Loucy (cell line): ENCODE measurements at regions not wholly inside any gene's neighbourhood (a gene's known extent, or its start where the extent isn't known, plus 50 kb on each side); places are given as distances from the start of the nearest gene placed in this dataset.

Experiments
- H2AFZ ChIP-seq: fragments of 200-600 bp; sonication (generic); 2 replicates; pipeline ENCODE4 v1.6.0; 2016; ENCODE audit warnings: antibody characterized with exemption, mild to moderate bottlenecking, low read length, moderate library complexity
- H3F3A ChIP-seq: fragments of 200-600 bp; 2 replicates; pipeline ENCODE4 v1.6.0; 2016; ENCODE audit warnings: antibody characterized with exemption, low read depth, mild to moderate bottlenecking
- H3K27me3 ChIP-seq: fragments of 200-600 bp; sonication (generic); 2 replicates; pipeline ENCODE4 v1.6.1; 2014; ENCODE audit warnings: low read length, mild to moderate bottlenecking; ENCODE audit not compliant: insufficient read depth, poor library complexity, severe bottlenecking
- H3K36me3 ChIP-seq: fragments of 200-600 bp; sonication (generic); 2 replicates; pipeline ENCODE4 v1.6.1; 2016; ENCODE audit warnings: low read length; ENCODE audit not compliant: insufficient read depth
- H3K4me1 ChIP-seq: fragments of 200-600 bp; sonication (generic); 2 replicates; pipeline ENCODE4 v1.5.1; 2014; ENCODE audit warnings: low read length, mild to moderate bottlenecking; ENCODE audit not compliant: insufficient read depth, poor library complexity, severe bottlenecking
- H3K4me2 ChIP-seq: fragments of 200-600 bp; sonication (generic); 2 replicates; pipeline ENCODE4 v1.6.0; 2014; ENCODE audit warnings: antibody characterized with exemption, low read length, low read depth, mild to moderate bottlenecking; ENCODE audit not compliant: poor library complexity, severe bottlenecking
- H3K4me3 ChIP-seq: fragments of 200-600 bp; sonication (generic); 2 replicates; pipeline ENCODE4 v1.5.1; 2014; ENCODE audit warnings: low read length, mild to moderate bottlenecking, mixed read lengths; ENCODE audit not compliant: poor library complexity, severe bottlenecking
- H3K79me2 ChIP-seq: fragments of 200-600 bp; sonication (generic); 2 replicates; pipeline ENCODE4 v1.6.1; 2014; ENCODE audit warnings: low read length; ENCODE audit not compliant: insufficient read depth
- H3K9ac ChIP-seq: fragments of 200-600 bp; sonication (generic); 2 replicates; pipeline ENCODE4 v1.6.0; 2014; ENCODE audit warnings: mild to moderate bottlenecking, low read depth, low read length, moderate library complexity; ENCODE audit not compliant: poor library complexity, severe bottlenecking
- H3K9me2 ChIP-seq: fragments of 200-600 bp; sonication (generic); replicated peaks from 2 replicates; pipeline ENCODE4 v1.6.1; 2016; ENCODE audit warnings: low read depth, low read length, mixed read lengths
- H3K9me3 ChIP-seq: fragments of 200-600 bp; sonication (generic); 2 replicates; pipeline ENCODE4 v1.6.1; 2014; ENCODE audit warnings: mild to moderate bottlenecking, antibody characterized with exemption, low read length, low read depth; ENCODE audit not compliant: insufficient read depth
- H4K20me1 ChIP-seq: fragments of 200-600 bp; sonication (generic); 2 replicates; pipeline ENCODE4 v1.6.0; 2014; ENCODE audit warnings: antibody characterized with exemption, low read length, mild to moderate bottlenecking; ENCODE audit not compliant: insufficient read depth, poor library complexity, severe bottlenecking
- EZH2phosphoT487 ChIP-seq: fragments of 200-600 bp; IDR thresholded peaks from 2 replicates; pipeline ENCODE4 v1.6.1; 2018; ENCODE audit warnings: antibody characterized with exemption, mild to moderate bottlenecking, moderate library complexity, borderline replicate concordance
- TF ChIP-seq, protein P1 (sequence below): fragments of 200-600 bp; sonication (generic); conservative IDR thresholded peaks from 2 replicates; pipeline ENCODE4 v1.5.1; 2014; ENCODE audit warnings: mild to moderate bottlenecking, antibody characterized with exemption, low read length

- no peaks in the 10 kb centered on the region for H4K20me1 ChIP-seq
- no peaks in the 10 kb centered on the region; the same call in 1 of the 2 replicates for H3K9me3 ChIP-seq
- H2AFZ ChIP-seq = no peak overlapping the region
- no peak for TF ChIP-seq EZH2phosphoT487
- TF ChIP-seq, protein P1, sequence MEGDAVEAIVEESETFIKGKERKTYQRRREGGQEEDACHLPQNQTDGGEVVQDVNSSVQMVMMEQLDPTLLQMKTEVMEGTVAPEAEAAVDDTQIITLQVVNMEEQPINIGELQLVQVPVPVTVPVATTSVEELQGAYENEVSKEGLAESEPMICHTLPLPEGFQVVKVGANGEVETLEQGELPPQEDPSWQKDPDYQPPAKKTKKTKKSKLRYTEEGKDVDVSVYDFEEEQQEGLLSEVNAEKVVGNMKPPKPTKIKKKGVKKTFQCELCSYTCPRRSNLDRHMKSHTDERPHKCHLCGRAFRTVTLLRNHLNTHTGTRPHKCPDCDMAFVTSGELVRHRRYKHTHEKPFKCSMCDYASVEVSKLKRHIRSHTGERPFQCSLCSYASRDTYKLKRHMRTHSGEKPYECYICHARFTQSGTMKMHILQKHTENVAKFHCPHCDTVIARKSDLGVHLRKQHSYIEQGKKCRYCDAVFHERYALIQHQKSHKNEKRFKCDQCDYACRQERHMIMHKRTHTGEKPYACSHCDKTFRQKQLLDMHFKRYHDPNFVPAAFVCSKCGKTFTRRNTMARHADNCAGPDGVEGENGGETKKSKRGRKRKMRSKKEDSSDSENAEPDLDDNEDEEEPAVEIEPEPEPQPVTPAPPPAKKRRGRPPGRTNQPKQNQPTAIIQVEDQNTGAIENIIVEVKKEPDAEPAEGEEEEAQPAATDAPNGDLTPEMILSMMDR = no peak
- no peaks in the 10 kb centered on the region for H3K4me1 ChIP-seq
- H3K4me3 ChIP-seq = no peak overlapping the region
- H3K9me2 ChIP-seq = no peaks in the 10 kb centered on the region
- H3K4me2 ChIP-seq = no peak overlapping the region
- H3K36me3 ChIP-seq = no peaks in the 10 kb centered on the region
- no peaks in the 10 kb centered on the region for H3K27me3 ChIP-seq
- no peak overlapping the region for H3K9ac ChIP-seq
- no peaks in the 10 kb centered on the region for H3K79me2 ChIP-seq
- no peaks in the 10 kb centered on the region for H3F3A ChIP-seq
Measured at GRCh38 chr2:41925712-41926111, 122.1 kb upstream of the PKDCC start.

DNA sequence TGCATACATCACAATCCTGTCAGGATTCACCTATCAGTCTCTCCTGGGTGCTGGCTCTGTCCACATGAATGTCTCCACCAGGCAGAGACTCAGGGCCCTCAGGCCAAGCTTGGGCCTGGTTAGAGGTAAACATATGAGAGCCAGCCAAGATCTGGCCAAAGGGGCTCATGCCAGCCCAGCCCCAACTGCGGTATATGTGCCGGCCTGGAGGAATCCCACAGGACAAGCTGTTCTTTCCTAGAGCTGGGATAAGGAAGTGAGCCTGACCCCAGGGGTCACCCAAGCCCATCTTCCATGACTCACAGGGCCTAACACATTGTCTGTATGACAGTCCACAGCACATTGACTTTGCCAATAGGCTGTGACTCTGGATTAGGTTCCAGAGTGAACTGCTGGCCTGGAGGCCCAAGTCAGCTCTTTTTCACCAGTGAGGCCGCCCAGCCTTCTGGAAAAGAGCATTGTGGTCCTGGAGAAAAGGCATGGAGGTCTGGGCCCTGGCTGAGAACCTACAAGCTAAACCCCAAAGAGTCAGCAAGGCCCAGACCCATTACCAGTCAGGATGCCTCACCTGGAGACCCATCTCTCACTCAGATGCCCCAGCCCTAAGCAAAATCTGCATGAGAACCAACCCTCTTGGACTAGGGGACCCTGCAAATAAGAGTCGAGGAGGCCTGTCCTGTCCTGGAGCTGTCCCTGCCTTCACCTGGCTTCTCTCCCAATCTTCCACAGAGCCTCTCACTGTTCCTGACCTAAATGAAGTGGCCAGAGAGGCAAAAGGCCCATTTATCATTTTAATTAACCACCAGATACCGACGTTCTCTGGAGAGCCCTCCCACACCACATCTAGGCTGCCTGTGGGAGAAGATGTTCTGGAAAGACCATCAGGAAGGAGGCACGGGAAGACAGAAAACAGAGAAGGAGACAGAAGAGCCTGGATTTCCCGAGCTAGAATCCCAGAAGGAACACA is 120.9 kb upstream of the PKDCC start:
- Histone ChIP-seq H3K9ac (no peak overlapping the region), H3K9me2 (no peaks in the 10 kb centered on the region), H3K4me1 (no peaks in the 10 kb centered on the region), H3K27me3 (no peaks in the 10 kb centered on the region), H3K79me2 (no peaks in the 10 kb centered on the region), H3K4me3 (no peak overlapping the region), H4K20me1 (no peaks in the 10 kb centered on the region), H3K4me2 (no peak overlapping the region), H3K36me3 (no peaks in the 10 kb centered on the region), H3F3A (no peaks in the 10 kb centered on the region), H2AFZ (no peak overlapping the region), H3K9me3 (no peaks in the 10 kb centered on the region; the same call in 1 of the 2 replicates)
- no peak for TF ChIP-seq EZH2phosphoT487
- TF ChIP-seq, protein P1 = no peak

DNA sequence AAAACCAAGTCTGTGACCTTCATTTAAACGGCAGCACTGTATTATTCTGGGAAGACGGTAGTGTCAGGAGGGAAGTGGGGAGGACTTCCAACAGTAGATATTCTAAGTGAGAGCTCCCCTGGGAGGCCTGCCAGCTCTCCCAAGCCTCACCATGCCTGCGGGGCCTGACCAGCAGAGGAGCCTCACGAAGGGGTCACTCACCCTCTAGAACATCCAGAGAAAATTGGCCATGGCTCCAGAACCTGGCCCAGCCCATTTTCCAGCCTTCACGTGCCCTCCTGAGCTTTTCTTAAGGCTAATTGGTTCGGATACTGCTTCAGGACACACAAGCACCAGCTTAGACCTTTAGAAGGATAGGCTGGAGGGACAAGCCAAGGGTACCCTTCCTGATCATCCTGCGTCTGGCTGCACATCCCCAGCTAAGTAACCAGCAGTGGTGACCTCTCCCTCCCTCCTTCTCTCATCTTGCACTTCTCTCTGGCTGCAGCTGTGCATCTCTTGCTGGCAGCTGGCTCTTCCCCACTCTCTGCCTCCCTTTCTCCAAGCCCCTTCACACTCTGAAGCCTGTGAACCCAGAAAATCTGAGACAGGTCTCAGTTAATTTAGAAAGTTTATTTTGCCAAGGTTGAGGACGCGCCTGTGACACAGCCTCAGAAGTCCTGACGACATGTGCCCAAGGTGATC is 120.1 kb upstream of the PKDCC start:
- H3K9me2 ChIP-seq = no peaks in the 10 kb centered on the region
- H3K4me1 ChIP-seq = no peaks in the 10 kb centered on the region
- no peaks in the 10 kb centered on the region for H3F3A ChIP-seq
- no peak overlapping the region for H3K4me3 ChIP-seq
- H3K4me2 ChIP-seq = no peak overlapping the region
- H3K79me2 ChIP-seq = no peaks in the 10 kb centered on the region
- no peak for TF ChIP-seq EZH2phosphoT487
- TF ChIP-seq, protein P1 = no peak
- H3K36me3 ChIP-seq = no peaks in the 10 kb centered on the region
- no peak overlapping the region for H3K9ac ChIP-seq
- no peaks in the 10 kb centered on the region for H4K20me1 ChIP-seq
- H3K27me3 ChIP-seq = no peaks in the 10 kb centered on the region
- no peak overlapping the region for H2AFZ ChIP-seq
- H3K9me3 ChIP-seq = no peaks in the 10 kb centered on the region; the same call in 1 of the 2 replicates
